ENCODE measurements at regions not wholly inside any gene's neighbourhood (a gene's known extent, or its start where the extent isn't known, plus 50 kb on each side); places are given as distances from the start of the nearest gene placed in this dataset.

GRCh38 chr10:58885146-58885545, 291.3 kb upstream of the PHYHIPL start:
- no peak overlapping the region for H3K4me3 ChIP-seq (ENCODE audit: low read depth, low read length)
- no peak for DNase-seq (ENCODE audit: low read depth)
- TF ChIP-seq CTCF (IDR thresholded peaks at IDR 0.05; ENCODE audit: insufficient read depth, low read depth, low read length), result no peak

GRCh38 chr10:58885686-58886345, 290.6 kb upstream of the PHYHIPL start:
- no peak for TF ChIP-seq CTCF (IDR thresholded peaks at IDR 0.05; ENCODE audit: insufficient read depth, low read depth, low read length)
- H3K4me3 ChIP-seq (ENCODE audit: low read depth, low read length), result no peak overlapping the region
- no peak for DNase-seq (ENCODE audit: low read depth)

DNA sequence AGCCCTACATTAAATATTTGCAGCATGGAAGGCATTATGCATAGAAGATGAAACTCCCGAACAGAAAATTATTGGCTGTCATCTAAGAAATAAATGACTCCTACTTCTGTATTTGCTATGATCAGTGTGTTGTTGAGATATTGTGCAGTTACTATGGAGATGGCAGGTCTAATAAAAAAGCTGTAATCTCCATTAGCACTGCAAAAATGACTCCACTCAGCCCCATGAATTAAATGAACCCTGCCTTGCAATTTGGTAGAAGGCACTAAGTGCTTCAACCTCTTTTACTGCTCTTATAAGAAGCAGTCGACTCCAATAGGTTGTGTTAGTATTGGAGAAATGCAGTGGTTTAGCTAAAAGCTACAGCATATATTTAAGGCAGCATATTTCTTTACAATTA, 290.0 kb upstream of the PHYHIPL start:
- DNase-seq (ENCODE audit: low read depth), result no peak
- no peak overlapping the region for H3K4me3 ChIP-seq (ENCODE audit: low read depth, low read length)
- no peak for TF ChIP-seq CTCF (IDR thresholded peaks at IDR 0.05; ENCODE audit: insufficient read depth, low read depth, low read length)

GRCh38 chr10:58887474-58887873, 289.0 kb upstream of the PHYHIPL start:
- DNase-seq (ENCODE audit: low read depth), result no peak
- no peak for TF ChIP-seq CTCF (IDR thresholded peaks at IDR 0.05; ENCODE audit: insufficient read depth, low read depth, low read length)

DNA sequence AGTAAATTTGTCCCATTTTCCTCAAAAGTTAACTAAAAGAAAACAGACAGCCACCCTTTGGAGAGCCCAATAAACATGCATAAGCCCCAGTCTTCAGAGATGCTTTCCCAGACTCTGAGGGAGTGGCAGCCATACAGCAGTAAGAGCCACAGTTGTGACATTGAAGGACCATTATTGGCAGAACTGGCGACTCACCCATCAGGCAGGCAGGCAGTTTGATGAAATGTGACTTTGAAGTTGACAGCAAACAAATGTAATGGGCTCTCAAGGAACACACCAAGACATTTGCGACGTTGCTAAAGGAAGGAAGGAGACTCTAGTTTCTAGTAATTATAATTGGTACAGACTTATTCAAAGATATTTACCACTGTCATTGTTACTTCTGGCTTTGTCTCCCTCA, 287.5 kb upstream of the PHYHIPL start:
- no peak for DNase-seq (ENCODE audit: low read depth)
- TF ChIP-seq CTCF (IDR thresholded peaks at IDR 0.05; ENCODE audit: insufficient read depth, low read depth, low read length), result no peak

More at GRCh38 chr10:58887474-58887873, 289.0 kb upstream of the PHYHIPL start:
- H3K4me3 ChIP-seq (ENCODE audit: low read depth, low read length), result no peak overlapping the region

GRCh38 chr10:58892031-58892531, 284.4 kb upstream of the PHYHIPL start:
- H3K4me3 ChIP-seq (ENCODE audit: low read depth, low read length), result no peak overlapping the region
- TF ChIP-seq CTCF (IDR thresholded peaks at IDR 0.05; ENCODE audit: insufficient read depth, low read depth, low read length), result no peak
- peak; percentile 19 for DNase-seq (ENCODE audit: low read depth)

More for the DNA sequence above, 287.5 kb upstream of the PHYHIPL start:
- H3K4me3 ChIP-seq (ENCODE audit: low read depth, low read length), result no peak overlapping the region

- no peak for TF ChIP-seq CTCF (IDR thresholded peaks at IDR 0.05; ENCODE audit: insufficient read depth, low read depth, low read length)
- H3K4me3 ChIP-seq (ENCODE audit: low read depth, low read length), result no peak overlapping the region
- peak; percentile 14 for DNase-seq (ENCODE audit: low read depth)
Observed at GRCh38 chr10:58894929-58895328, 281.5 kb upstream of the PHYHIPL start.
